ENCODE measurements at regions not wholly inside any gene's neighbourhood (a gene's known extent, or its start where the extent isn't known, plus 50 kb on each side); places are given as distances from the start of the nearest gene placed in this dataset.
"Not testable (repeated sequence)": the region's sequence is repeated elsewhere in the genome, so short reads cannot be mapped to it uniquely, and the experiment has no call there.

- DNase-seq = no peak
Measured at GRCh38 chr7:85710960-85711359, 524.1 kb upstream of the SEMA3D start.

DNA sequence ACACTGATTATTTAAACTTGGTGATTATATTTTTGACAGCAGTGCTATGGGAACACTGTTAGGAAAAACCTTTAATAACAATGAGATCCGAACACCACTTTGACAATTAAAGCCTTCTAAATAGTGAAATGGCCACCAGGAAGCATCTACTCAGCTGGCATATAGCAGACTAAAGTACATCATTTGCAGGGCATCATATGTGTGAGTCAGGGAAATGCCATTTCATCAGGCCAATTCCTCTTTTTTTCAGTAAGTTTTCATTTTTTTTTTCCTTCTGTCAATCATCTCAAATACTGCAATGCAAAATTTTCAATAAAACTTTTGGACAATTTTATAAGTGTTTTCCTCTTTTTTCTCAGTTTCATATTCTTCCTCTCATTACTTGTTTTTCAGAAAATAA, 521.4 kb upstream of the SEMA3D start:
- DNase-seq = no peak

DNA sequence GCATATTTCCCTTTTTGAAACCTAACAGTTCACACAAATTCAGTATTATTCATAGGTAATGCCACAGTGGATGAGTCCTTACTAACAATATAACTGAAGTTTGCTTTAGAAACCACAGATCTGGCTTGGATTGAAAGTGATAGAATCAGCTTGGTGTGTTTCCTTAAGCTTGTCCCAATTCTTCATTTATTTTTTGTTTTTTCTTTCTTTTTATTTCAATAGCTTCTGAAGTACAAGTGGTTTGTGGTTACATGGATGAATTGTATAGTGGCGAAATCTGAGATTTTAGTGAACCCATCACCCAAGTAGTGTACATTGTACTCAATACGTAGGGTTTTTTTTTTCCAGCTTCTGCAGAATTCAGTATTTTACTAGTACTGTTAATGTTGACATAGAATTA, 518.2 kb upstream of the SEMA3D start:
- no peak for DNase-seq

GRCh38 chr7:85703251-85704010, 516.6 kb upstream of the SEMA3D start:
- no peak for DNase-seq

- no peak for DNase-seq
Measured at GRCh38 chr7:85702348-85702747, 515.5 kb upstream of the SEMA3D start.

- no peak for DNase-seq
Measured at GRCh38 chr7:85699482-85699881, 512.6 kb upstream of the SEMA3D start.

- no peak for DNase-seq
Measured at GRCh38 chr7:85695533-85695932, 508.7 kb upstream of the SEMA3D start.

DNA sequence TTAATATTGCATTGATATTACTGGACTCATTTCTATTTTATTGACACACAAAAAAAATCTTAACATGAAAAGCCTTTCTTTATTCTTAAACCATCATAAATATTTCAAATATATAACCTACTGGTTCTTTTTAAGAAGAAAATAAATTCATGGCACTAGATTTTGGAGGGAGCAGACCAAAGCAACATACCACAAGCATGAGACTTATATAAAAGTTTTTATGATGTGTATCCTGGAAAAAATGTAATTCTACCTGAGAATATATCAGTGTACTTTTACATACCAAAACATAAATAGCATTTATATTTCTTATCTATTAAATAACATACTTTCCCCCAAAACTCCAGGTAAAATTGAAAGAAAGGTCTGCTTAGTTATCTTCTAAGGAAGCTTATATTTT, 508.2 kb upstream of the SEMA3D start:
- no peak for DNase-seq

DNA sequence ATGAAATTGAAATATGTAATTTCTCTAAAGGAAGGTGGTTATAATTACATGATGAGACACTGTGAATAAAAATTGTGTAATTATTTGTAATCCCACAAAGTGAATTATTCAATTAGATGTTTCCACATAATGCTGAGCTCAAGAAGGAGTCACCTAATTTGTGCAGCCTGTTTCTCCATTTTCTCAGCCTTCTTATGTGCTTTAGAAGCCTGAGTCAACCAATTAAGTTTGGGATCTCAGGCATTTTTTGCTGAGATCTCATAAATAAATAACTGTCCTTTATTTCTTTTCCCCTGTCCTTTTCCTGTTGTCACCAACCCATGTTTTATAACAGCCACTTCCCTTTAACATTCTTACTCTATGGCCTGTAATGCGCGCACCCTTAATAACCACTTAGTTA, 506.5 kb upstream of the SEMA3D start:
- DNase-seq = no peak

DNA sequence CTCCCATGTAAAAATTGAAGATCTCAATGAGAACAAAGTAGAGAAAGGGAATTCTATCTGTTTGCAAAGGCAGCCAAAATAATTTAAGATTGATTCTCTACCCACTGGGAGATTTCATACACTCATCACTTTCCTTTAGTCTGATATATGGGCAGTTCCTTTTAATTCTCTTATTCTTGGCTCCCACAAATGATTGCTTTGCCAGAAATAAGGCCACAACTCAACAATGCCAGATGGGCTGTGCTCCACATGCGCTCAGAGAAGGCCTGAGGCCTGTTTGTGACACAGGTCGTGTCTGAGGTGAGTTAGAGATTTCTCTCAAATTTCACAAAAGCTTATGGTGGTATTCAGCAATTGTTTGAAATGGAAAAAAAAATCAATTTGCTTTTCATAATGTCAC, 501.9 kb upstream of the SEMA3D start:
- DNase-seq = no peak

DNA sequence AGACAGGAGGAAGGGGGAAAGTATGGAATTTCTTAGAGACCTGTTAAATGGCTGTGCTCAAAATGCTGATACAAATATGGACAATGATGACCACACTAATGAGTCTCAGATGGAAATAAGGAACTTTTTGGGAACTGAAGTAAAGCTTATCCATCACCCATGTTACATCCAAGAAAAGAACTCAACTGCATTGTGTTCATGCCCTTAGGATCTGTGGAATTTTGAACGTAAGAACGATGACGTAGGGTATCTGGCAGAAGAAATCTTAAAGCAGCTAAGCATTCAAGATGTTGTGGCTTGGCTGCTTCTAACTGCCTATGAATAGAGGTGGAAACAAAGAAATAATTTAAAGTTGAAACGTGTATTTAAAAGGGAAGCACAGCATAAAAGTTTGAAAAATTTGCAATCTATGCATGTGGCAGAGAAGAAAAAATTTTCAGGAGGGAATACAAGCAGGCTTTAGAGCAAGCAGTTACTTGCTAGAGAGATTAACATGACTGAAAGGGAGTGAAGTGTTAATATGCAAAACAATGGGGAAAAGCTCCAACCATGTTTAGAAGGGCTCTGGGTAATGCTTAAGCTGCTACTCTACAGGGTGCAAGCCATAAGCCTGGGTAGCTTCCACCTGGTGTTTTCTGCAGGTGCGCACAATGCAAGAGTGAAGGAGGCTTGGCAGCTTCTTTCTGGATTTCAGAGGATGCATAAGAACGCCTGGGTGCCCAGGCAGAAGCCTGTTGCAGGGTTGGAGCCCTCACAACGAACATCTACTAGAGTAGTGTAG, 499.7 kb upstream of the SEMA3D start:
- no peak for DNase-seq

GRCh38 chr7:85685901-85686300, 499.0 kb upstream of the SEMA3D start:
- DNase-seq = no peak

DNA sequence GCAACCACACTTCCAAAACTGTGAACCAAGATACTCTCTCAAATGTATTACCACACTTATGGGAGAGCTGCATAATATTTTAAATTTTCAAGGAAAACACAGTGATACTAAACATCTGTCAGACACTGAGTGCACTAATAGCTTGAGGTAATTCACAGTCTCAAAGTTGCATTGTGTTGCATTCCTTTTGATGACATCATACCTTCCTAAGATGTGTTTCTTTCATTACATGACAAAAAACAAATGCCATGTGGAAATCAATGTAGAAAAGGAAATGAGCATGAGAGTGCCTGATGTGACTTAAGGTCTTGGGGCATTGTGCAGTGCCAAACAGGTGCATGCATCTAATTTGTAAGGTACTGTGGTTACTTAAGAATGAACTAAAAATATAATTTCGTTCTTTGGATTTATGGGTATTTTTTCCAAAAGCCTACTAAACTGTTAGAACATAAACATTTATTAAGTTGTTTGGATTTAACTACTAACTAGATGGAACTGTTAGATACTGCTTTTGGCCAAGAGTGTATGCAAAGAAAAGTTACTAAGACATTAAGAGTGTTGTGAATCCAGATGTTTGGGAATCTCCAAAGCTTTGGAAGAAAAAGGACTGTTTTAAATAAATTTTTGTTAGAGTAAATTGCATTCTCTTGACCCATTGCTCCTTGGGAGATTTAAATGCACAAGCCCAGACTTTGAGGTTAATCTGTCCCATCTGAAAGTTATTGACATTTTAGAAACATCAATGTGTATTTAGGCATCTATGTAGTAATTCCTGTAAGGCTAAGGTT, 496.2 kb upstream of the SEMA3D start:
- no peak for DNase-seq

DNA sequence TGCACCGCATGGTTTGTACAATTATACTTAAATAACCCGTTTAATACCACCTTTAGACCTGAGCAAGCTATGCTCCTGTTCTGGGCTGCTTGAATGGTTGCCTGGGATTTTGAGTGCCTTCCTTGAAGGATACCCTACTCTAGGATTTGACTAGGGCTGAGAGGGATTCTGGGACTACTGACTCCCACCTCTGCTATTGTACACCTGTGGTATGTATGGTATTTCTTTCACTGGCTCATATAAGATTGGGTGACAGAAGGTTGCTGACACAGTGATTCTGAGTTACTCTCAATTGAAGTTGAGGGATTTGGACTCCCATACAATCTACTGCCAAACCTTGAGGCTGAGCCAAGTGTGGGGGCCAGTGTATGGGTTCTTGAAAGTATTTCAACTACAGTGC, 494.4 kb upstream of the SEMA3D start:
- DNase-seq = no peak

DNA sequence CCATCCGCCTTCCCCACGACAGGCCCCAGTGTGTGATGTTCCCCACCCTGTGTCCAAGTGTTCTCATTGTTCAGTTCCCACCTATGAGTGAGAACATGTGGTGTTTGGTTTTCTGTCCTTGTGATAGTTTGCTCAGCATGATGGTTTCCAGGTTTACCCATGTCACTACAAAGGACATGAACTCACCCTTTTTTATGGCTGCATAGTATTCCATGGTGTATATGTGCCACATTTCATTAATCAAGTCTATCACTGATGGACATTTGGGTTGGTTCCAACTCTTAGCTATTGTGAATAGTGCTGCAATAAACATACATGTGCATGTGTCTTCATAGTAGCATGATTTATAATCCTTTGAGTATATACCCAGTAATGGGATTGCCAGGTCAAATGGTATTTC, 488.2 kb upstream of the SEMA3D start:
- DNase-seq = not testable (repeated sequence)

GRCh38 chr7:85673876-85674275, 487.0 kb upstream of the SEMA3D start:
- no peak for DNase-seq

- DNase-seq = no peak
Measured at GRCh38 chr7:85669225-85669624, 482.4 kb upstream of the SEMA3D start.

- DNase-seq = no peak
Measured at GRCh38 chr7:85664341-85664740, 477.5 kb upstream of the SEMA3D start.

- DNase-seq = no peak
Measured at GRCh38 chr7:85659364-85659763, 472.5 kb upstream of the SEMA3D start.

DNA sequence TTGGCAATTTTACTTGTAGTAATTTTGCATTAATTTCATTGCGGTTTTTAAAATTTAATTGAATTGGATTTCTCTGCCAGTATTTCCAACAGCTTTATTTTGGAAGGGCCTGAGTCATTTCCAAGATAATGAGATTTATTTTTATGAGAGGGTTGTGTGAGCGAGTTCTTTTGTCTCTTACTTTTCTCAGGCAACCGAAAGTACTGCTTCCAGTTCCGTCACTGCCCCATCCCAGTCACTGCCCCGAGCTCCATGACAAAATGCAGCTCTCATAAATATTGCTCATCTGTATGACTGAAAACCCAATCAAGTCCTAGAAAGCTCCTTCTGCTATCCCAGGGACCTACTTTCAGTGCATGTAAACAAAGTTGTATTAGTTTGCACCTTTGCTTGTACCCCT, 468.4 kb upstream of the SEMA3D start:
- no peak for DNase-seq

DNA sequence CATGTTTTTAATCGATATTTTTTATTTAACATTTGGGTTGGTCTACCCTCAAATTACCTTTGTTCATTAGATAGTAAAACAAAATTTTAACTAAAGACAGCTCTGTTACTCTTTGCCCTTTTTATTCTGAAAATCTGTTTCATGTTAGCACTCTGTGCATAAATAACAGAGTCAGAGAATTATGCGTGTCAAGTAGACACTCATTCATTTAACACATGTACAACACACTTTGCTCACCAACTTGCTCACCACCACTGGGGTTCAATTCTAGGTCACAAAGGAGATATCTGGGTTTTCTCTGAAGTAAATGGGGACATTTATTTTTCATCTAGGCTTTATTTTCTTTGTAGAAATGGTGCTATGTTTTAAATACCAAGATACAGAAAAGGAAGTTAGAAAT, 457.4 kb upstream of the SEMA3D start:
- DNase-seq = no peak

GRCh38 chr7:85641331-85641730, 454.5 kb upstream of the SEMA3D start:
- DNase-seq = no peak

DNA sequence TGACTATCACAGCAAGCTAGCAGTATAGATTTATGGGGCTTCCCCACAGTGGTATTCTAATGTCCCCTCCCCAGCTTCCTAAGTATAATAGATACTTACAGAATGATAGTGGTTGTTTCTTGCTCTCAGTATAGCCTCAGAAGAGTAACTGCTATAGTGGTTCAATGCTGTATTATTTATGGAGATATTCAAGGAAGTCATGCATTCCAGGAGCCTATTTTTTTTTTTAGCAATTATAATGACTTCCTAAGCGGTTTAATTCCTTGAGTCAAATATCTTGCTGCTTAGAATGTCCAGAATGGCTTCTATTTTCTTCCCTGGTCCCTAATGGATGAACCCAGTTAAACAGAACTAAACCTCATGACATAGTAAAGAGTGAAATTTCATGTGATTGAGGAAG, 451.5 kb upstream of the SEMA3D start:
- DNase-seq = no peak

DNA sequence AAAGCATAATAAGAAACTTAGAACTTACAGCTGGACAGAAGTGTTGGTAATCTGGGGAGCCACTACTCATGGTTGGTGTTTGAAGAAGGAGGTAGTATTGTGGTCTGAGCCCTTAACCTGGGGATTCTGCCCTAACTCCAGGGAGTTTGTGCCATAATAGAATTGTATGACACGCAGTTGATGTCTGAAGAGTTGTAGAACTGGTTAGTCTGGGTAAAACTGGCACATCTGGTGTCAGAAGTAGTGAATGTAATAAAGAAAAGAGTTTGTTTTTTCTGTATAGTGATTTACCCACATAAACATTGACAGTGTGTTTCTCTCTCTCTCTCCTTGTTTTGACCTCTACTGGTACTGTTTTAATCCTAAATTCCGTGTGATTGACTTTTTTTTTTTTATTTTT, 448.1 kb upstream of the SEMA3D start:
- no peak for DNase-seq

All from NCI-H524 treated with DMSO at 0.1 percent for 48 hours (cell line).